Nephron progenitor cell (in vitro differentiated cells): ENCODE measurements at regions not wholly inside any gene's neighbourhood (a gene's known extent, or its start where the extent isn't known, plus 50 kb on each side); places are given as distances from the start of the nearest gene placed in this dataset.

Source experiments
- DNase-seq: peaks from one replicate; pipeline ENCODE4 v3.0.0; 2021
- H3K27ac Mint-ChIP-seq: 2 replicates; pipeline ENCODE4 v1.8.0; 2021; ENCODE audit warnings: mild to moderate bottlenecking, moderate library complexity, mixed read lengths
- H3K27me3 Mint-ChIP-seq: 2 replicates; pipeline ENCODE4 v1.8.0; 2021; ENCODE audit warnings: mild to moderate bottlenecking, low read depth, mixed read lengths; ENCODE audit not compliant: poor library complexity
- H3K36me3 Mint-ChIP-seq: 2 replicates; pipeline ENCODE4 v1.8.0; 2021; ENCODE audit warnings: low read depth, mixed read lengths
- H3K4me1 Mint-ChIP-seq: 2 replicates; pipeline ENCODE4 v1.8.0; 2021; ENCODE audit warnings: mixed read lengths
- H3K4me3 Mint-ChIP-seq: 2 replicates; pipeline ENCODE4 v1.8.0; 2021; ENCODE audit warnings: mild to moderate bottlenecking, moderate library complexity, mixed read lengths
- H3K9me3 Mint-ChIP-seq: 2 replicates; pipeline ENCODE4 v1.8.0; 2021; ENCODE audit warnings: mild to moderate bottlenecking, moderate library complexity, mixed read lengths
- TF ChIP-seq, protein P1 (sequence below): fragments of 200-600 bp; sonication (generic); IDR thresholded peaks from 2 replicates; pipeline ENCODE4 v1.5.0; 2021; ENCODE audit warnings: antibody characterized with exemption

DNA sequence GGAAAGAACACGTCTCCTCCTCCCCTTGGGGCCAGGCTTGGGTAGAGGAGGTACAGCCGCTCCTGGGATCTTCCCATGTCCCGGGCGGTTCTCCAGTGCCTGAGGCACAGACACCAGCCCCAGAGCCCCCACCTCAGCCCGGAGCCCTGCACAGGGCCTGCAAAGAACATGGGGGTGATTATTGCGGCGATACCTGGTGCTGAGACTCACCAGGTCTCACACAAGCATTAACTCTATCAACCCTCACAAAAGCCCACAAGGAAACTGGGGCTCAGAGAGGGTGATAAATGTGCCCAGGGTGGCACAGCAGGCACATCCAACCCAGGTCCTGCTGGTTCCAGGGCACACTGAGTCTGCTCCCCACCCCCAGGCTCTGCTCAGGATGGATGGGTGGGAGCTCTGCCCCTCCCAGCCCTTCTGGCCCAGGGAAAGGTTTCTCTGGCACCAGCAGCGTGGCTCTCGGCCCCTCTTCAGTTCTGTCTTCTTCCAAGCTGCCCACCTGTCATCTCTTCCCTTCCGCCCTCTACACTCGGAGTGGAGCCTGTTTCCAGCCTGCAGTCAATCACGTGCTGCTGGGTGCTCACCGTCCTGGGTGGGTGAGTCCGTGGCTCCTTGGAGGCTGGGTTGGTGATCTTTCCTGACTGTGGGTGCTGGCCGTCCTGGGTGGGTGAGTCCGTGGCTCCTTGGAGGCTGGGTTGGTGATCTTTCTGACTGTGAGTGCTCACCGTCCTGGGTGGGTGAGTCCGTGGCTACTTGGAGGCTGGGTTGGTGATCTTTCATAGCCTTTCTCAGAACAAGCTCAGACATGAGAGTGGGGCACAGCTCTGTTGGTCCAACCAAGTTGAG lies 53.6 kb upstream of the AJAP1 start:
- TF ChIP-seq, protein P1, sequence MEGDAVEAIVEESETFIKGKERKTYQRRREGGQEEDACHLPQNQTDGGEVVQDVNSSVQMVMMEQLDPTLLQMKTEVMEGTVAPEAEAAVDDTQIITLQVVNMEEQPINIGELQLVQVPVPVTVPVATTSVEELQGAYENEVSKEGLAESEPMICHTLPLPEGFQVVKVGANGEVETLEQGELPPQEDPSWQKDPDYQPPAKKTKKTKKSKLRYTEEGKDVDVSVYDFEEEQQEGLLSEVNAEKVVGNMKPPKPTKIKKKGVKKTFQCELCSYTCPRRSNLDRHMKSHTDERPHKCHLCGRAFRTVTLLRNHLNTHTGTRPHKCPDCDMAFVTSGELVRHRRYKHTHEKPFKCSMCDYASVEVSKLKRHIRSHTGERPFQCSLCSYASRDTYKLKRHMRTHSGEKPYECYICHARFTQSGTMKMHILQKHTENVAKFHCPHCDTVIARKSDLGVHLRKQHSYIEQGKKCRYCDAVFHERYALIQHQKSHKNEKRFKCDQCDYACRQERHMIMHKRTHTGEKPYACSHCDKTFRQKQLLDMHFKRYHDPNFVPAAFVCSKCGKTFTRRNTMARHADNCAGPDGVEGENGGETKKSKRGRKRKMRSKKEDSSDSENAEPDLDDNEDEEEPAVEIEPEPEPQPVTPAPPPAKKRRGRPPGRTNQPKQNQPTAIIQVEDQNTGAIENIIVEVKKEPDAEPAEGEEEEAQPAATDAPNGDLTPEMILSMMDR, result no peak
- Mint-ChIP-seq H3K27ac (no peak overlapping the region), H3K4me1 (peaks cover 10% of the 10 kb centered on the region)

DNA sequence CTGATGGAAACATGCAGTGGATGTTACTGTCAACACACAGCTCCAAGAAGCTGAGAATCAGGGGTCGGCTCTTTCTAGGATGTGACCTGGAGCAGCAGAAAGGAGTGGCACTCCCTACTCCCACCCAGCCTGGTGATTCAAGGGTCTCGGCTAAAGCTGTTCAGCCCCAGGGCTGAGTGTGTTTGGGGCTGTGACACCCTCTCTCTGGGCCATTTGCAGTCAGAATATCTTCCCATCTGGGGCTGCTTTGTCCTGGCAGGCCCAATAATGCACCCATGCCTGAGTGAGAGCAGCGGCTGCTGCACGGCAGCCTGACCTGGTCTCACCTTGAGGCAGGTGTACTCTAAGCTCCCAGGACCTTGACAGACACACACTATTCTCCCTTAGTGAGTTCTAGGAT lies 52.5 kb upstream of the AJAP1 start:
- no peak for DNase-seq
- H3K36me3 Mint-ChIP-seq, result no peaks in the 10 kb centered on the region
- H3K27me3 Mint-ChIP-seq, result peaks cover 27% of the 10 kb centered on the region
- no peak overlapping the region for H3K27ac Mint-ChIP-seq
- TF ChIP-seq, protein P1, result no peak
- no peak overlapping the region for H3K4me3 Mint-ChIP-seq
- H3K9me3 Mint-ChIP-seq, result no peaks in the 10 kb centered on the region
- H3K4me1 Mint-ChIP-seq, result peaks cover 14% of the 10 kb centered on the region

More for the DNA sequence above, 53.6 kb upstream of the AJAP1 start:
- Mint-ChIP-seq H3K36me3 (no peaks in the 10 kb centered on the region), H3K4me3 (no peak overlapping the region), H3K9me3 (no peaks in the 10 kb centered on the region), H3K27me3 (peaks cover 24% of the 10 kb centered on the region)
- DNase-seq, result no peak

DNA sequence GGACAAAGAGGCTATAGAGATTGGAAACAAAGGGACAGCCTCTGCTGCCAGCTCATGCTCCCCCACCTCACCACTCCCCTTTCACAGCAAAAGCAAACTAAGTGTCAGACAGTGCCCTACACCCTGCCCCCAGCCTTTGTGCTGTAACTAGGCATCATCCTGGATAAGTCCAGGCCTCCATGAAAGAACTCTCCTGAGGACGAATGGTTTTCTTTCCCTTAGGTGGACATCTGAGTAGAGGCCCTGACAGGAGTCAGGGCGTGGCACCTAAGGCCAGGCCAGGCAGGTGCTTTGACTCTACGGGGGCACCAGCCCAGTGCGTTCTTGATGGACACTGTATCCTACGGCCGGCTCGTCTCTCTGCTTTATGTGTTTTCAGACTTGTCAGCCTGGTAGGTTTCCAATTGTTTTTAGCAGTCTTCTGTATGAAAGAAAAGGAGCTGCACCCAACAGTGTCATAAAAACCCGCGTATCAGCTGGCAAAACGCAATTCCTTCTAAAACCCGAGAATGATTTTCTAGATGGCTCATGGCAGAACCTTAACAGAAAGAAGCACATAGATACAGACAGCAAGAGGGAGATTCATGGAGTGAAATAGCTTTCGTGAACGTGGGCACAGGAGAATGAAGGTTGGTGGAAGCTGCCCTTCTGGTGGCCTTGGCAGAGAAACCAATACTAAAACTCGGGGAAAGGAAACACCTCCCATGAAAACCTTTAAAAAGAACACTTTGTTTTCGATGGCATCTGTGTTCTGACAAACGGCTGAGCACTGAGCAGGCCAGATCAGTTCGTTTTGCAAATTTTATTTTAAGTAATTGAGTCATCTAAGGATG lies 51.7 kb upstream of the AJAP1 start:
- Mint-ChIP-seq H3K4me3 (no peak overlapping the region), H3K4me1 (peaks cover 14% of the 10 kb centered on the region), H3K9me3 (no peaks in the 10 kb centered on the region), H3K27me3 (peaks cover 33% of the 10 kb centered on the region), H3K36me3 (no peaks in the 10 kb centered on the region), H3K27ac (no peak overlapping the region)
- DNase-seq, result no peak
- TF ChIP-seq, protein P1, result no peak

DNA sequence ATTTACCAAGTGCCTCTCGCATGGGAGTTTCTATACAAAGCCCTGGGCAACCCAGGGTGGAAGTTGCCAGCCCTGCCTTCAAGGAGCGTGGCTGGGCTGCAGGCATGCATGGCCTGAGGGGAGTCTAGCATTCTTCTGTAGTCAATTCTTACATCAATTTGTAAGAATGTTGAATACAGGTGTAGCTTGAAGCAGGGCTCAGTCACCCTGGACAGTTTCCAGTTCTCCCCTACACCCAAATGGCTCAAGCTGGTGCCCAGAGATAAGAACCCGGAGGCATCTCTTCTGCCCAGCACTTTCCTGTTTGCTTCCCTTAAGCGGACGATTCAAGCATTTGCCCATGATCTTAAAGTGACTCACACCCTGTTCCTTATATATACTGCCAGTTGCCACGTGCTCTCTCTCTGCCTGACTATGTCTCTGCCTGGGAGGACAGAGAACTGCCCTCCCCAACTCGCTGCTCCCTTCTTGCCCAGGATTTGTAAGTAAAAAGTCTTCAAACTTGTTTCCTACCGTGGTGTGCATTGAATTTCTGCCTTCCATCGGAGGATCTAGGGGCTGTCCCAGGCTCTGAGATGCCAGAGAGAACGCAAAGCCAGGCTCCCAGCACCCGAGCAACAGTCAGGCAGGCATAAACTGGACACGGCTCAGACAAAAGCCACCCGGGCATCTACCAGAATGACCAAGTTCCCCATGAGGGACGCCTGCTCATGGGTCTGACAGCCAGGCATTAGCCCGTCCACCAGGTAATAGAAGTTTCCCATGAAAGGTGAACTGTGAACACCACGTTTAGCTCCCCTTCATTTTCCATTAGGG lies 50.9 kb upstream of the AJAP1 start:
- Mint-ChIP-seq H3K4me1 (peaks cover 14% of the 10 kb centered on the region), H3K4me3 (no peak overlapping the region), H3K36me3 (no peaks in the 10 kb centered on the region), H3K27me3 (peaks cover 38% of the 10 kb centered on the region), H3K9me3 (peaks cover 6% of the 10 kb centered on the region), H3K27ac (no peak overlapping the region)
- no peak for DNase-seq
- TF ChIP-seq, protein P1, result no peak
